Activated T-helper 1 cell treated with anti-CD3 and anti-CD28 coated beads, Interleukin-12 subunit alpha, Interleukin-12 subunit beta, Interleukin-2, Interleukin-4 antibody, amounts not matched to agents 30 ng/mL and 10 ng/mL and 1 ng/mL, durations not matched to agents 14 hours and 24 hours and 36 hours (primary cell): ENCODE measurements at regions not wholly inside any gene's neighbourhood (a gene's known extent, or its start where the extent isn't known, plus 50 kb on each side); places are given as distances from the start of the nearest gene placed in this dataset.

Experiments used
- DNase-seq: peaks from one replicate; pipeline ENCODE4 v3.0.0; 2021; ENCODE audit warnings: low spot score
- H3K27ac Mint-ChIP-seq: one replicate; pipeline ENCODE4 v1.8.0; 2021; ENCODE audit warnings: mild to moderate bottlenecking, mixed read lengths
- H3K27me3 Mint-ChIP-seq: one replicate; pipeline ENCODE4 v1.8.0; 2022; ENCODE audit warnings: mild to moderate bottlenecking, moderate library complexity, mixed read lengths; ENCODE audit not compliant: insufficient read depth
- H3K36me3 Mint-ChIP-seq: one replicate; pipeline ENCODE4 v1.8.0; 2021; ENCODE audit warnings: low read depth, mixed read lengths
- H3K4me1 Mint-ChIP-seq: one replicate; pipeline ENCODE4 v1.8.0; 2021; ENCODE audit warnings: low read depth, mixed read lengths
- H3K4me3 Mint-ChIP-seq: one replicate; pipeline ENCODE4 v1.8.0; 2021; ENCODE audit warnings: mild to moderate bottlenecking, moderate library complexity, mixed read lengths
- H3K9me3 Mint-ChIP-seq: one replicate; pipeline ENCODE4 v1.8.0; 2021; ENCODE audit warnings: mixed read lengths
- intact Hi-C: fragments of 100-400 bp; cut with micrococcal nuclease; formaldehyde crosslinking; loops from one replicate; pipeline ENCODE4 v1.15.1; 2024

DNA sequence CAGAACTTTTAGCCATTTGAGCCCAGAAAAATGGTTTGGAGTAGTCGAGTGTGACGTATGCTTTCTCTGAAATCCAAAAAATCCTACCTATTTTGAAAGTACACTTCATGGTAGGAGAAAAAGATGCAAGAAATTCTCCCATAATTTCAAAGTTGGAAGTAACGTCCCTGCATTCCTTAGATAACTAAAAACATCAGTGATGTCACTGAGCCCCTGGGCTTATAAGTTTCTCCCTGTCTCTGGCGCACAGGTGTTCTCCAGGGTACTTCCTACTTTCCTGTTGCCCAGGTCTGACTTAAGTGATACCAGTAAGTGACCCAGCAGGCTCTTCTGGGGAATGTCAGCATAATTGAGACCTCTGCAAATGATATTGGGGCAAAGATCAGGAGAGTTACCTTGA, 90.5 kb upstream of the WDR1 start:
- no peaks in the 10 kb centered on the region for H3K9me3 Mint-ChIP-seq
- peaks cover 2% of the 10 kb centered on the region for H3K27me3 Mint-ChIP-seq
- DNase-seq, result no peak
- H3K4me1 Mint-ChIP-seq, result no peaks in the 10 kb centered on the region
- H3K36me3 Mint-ChIP-seq, result peaks cover 2% of the 10 kb centered on the region
- H3K4me3 Mint-ChIP-seq, result no peak overlapping the region
- no peak overlapping the region for H3K27ac Mint-ChIP-seq
- intact Hi-C loops, result no loop called here

DNA sequence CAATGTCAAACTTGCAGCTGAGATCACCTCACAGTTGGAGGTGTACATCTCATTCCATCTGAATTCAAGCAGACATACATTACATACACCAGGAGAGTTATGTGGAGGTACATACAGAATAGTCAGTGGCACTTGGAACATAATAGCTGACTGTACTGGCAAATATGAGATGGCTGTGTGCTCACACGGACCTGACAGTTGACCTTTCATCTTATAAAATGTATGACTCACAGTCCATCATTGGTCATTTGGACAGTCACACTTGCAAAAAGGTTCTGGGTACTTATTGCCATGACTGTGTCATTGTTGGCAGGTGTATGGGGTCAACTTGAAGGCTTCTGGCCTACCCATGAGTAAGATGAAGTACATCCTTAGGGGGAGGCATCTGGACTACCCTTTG, 88.6 kb upstream of the WDR1 start:
- H3K27me3 Mint-ChIP-seq, result peaks cover 6% of the 10 kb centered on the region
- H3K27ac Mint-ChIP-seq, result no peak overlapping the region
- no peaks in the 10 kb centered on the region for H3K4me1 Mint-ChIP-seq
- H3K4me3 Mint-ChIP-seq, result no peak overlapping the region
- peaks cover 2% of the 10 kb centered on the region for H3K36me3 Mint-ChIP-seq
- intact Hi-C loops, result no loop called here
- DNase-seq, result no peak
- no peaks in the 10 kb centered on the region for H3K9me3 Mint-ChIP-seq

DNA sequence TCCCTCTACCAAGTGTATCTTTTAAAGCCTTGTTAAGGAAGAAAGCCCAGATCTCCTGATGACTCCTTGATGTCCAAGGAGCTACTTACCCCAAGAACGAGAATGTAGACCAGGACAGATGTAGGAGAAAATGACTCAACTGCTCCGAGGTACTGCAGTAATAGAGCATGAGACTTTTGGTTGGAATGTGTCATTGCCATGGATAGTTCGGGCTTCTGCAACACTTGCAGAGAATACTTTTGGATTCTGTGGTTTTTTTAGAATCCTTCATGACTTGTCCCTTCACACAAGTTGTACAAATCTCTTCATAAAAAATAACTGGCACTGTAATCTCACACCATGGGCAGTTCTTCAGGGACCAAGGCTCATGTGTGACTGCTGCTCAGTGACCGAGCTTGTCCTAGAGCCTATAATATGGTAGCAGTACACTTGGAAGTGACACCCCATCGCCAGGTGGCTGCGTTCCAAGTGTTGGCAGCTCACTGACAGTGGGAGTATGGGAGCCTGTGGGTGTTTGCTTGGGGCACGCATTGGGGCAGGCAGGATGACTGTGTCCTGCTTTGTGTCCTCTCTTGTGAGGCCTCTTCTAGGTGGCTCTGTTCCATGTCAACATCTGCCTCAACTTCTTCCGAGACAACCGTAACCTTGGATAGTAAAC, 87.9 kb upstream of the WDR1 start:
- H3K27ac Mint-ChIP-seq, result no peak overlapping the region
- no peaks in the 10 kb centered on the region for H3K9me3 Mint-ChIP-seq
- H3K36me3 Mint-ChIP-seq, result peaks cover 2% of the 10 kb centered on the region
- no peaks in the 10 kb centered on the region for H3K4me1 Mint-ChIP-seq
- H3K4me3 Mint-ChIP-seq, result no peak overlapping the region
- H3K27me3 Mint-ChIP-seq, result peaks cover 8% of the 10 kb centered on the region
- DNase-seq, result no peak
- intact Hi-C loops, result no loop called here

DNA sequence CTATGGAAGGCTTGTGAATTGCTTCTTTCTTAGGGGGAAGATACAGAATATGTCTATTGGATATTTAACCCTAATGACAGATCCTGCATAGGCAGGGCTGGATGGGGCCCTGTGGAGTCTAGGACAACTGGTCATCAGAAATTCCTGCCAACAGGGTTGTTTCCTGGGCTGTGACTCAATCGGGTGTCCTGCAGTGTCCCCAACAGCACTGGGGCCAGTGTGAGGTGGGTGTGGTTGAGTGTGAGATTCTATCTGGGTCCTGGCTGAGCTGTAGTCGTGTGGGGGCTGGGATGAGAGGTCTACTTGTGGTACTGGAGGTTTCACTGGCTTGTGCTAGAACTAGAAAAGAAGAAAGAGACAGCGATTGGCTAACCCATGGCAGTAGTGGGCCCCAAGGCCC, 87.3 kb upstream of the WDR1 start:
- H3K36me3 Mint-ChIP-seq, result peaks cover 2% of the 10 kb centered on the region
- intact Hi-C loops, result no loop called here
- peaks cover 8% of the 10 kb centered on the region for H3K27me3 Mint-ChIP-seq
- DNase-seq, result no peak
- no peaks in the 10 kb centered on the region for H3K4me1 Mint-ChIP-seq
- H3K27ac Mint-ChIP-seq, result no peak overlapping the region
- no peak overlapping the region for H3K4me3 Mint-ChIP-seq
- H3K9me3 Mint-ChIP-seq, result no peaks in the 10 kb centered on the region

DNA sequence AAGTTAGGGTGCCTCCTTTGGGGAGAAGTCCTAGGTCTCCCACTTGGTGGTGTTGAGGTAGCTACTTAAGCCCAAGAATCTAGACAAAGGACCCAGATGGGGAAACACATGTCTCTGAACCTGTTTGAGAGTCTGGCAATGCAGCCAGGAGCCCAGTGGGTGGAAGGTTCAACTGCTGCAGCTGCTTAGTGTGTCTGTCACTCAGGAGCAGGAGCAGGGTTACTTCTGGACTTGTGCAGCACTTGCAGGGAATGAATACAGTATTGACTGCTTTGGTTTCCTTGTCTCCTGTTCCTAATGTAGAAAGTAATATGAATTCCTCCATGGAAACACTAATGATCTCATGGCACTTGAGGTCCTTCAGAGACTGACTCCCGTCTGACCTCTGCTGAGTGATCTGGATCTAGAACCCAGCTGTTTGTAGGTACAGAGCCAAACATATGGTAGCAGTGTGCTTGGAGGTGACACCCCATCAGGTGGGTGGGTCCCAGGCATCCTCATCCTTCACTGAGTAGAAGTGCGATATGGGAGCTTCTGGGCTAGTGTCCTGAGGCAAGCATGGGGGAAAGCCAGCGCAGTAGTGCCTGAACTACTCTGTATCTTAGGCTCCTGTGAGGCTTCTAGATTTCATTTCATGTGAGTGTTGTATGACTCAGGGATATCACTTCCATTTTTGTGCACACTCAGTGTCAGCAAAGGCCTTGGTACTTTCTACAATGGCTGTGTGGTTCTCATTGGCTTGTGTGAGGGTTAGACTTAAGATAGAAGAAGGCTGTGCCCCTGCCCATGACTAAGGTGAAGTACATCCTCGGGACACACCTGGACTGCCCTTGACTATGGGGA, 85.0 kb upstream of the WDR1 start:
- Mint-ChIP-seq H3K4me3 (no peak overlapping the region), H3K4me1 (no peaks in the 10 kb centered on the region), H3K27ac (no peak overlapping the region), H3K36me3 (peaks cover 2% of the 10 kb centered on the region), H3K9me3 (no peaks in the 10 kb centered on the region), H3K27me3 (peaks cover 6% of the 10 kb centered on the region)
- no peak for DNase-seq
- intact Hi-C loops, result no loop called here

DNA sequence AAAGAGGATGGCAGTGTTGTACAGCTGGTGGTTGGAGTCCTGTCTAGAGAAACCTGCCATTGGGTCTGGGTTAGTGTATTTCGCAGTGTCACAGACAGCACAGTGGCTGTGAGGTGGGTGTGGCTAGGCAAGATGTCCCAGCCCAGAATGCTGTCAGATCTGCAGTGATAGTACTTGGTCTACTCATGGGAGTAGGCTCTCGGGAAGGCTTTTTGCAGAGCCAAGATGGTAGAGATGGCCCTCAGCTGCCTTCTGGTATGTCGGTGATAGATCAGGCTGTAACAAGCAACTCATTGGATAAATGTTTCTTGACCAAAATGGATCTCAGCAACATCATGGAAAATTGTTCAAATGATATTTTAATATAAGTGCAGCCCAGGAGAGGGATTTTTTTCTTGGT, 84.3 kb upstream of the WDR1 start:
- Mint-ChIP-seq H3K4me3 (no peak overlapping the region), H3K27ac (no peak overlapping the region), H3K27me3 (peaks cover 6% of the 10 kb centered on the region), H3K4me1 (no peaks in the 10 kb centered on the region), H3K36me3 (peaks cover 2% of the 10 kb centered on the region), H3K9me3 (no peaks in the 10 kb centered on the region)
- intact Hi-C loops, result no loop called here
- DNase-seq, result no peak

DNA sequence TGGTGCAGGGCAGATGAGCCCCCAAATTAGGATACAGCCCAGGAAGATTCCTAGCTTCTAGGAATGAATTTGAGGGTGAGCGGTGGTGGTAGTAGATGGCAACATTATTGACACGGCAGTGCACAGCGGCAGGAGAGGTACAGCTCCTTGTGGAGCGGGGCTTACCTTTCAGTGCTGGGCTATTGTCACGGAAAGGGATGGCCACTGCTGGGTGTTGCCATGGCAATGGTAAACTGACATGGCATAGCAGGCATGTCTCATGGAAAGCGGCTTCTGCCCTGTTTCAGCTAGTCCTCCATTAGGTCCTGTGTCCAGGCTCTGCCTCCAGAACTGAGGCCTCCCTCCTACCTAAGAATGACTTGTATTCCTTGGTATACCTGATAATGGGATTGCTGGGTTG, 81.8 kb upstream of the WDR1 start:
- intact Hi-C loops, result no loop called here
- no peak overlapping the region for H3K27ac Mint-ChIP-seq
- no peaks in the 10 kb centered on the region for H3K4me1 Mint-ChIP-seq
- peaks cover 2% of the 10 kb centered on the region for H3K36me3 Mint-ChIP-seq
- DNase-seq, result no peak
- H3K4me3 Mint-ChIP-seq, result no peak overlapping the region
- H3K9me3 Mint-ChIP-seq, result no peaks in the 10 kb centered on the region
- peaks cover 9% of the 10 kb centered on the region for H3K27me3 Mint-ChIP-seq

DNA sequence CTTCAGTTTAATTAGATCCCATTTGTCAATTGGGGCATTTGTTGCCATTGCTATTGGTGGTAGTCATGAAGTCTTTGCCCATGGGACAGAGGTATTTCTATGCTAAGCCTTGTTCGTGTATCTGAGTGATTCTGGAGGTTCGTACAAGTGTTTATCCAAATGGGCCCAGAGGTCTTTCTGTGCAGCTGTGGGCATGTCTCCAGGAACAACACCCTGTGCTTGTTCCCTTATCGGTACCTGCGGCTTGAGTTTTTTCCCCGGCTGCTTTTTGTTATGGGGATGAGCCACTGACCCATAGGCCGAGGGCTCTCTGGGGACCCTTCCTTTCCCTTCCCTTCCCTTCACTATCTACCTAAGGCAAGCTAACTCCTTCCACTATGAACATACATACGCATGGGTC, 81.4 kb upstream of the WDR1 start:
- H3K9me3 Mint-ChIP-seq, result no peaks in the 10 kb centered on the region
- DNase-seq, result no peak
- H3K4me1 Mint-ChIP-seq, result no peaks in the 10 kb centered on the region
- no peaks in the 10 kb centered on the region for H3K36me3 Mint-ChIP-seq
- H3K4me3 Mint-ChIP-seq, result no peak overlapping the region
- intact Hi-C loops, result no loop called here
- peaks cover 12% of the 10 kb centered on the region for H3K27me3 Mint-ChIP-seq
- H3K27ac Mint-ChIP-seq, result no peak overlapping the region

DNA sequence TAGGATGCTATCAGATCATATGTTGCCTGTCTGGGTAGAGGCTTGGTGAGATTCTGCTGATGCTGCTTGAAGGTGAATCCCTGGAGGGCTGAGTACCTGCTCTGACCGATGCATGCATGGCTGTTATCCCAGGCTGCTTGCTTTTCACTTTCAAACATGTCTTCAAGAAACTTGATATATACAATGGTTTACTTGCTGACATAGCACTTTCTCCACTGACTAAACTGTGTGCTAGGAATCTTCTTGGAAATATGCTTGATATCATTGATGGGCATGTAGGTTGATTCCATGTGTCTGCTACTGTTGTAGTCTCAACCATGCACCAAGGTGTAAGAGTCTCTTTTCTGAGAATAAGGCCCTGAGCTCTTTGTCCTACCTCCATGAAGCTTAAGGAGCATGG, 79.6 kb upstream of the WDR1 start:
- Mint-ChIP-seq H3K4me1 (no peaks in the 10 kb centered on the region), H3K27me3 (peaks cover 10% of the 10 kb centered on the region), H3K9me3 (no peaks in the 10 kb centered on the region), H3K36me3 (no peaks in the 10 kb centered on the region), H3K4me3 (no peak overlapping the region), H3K27ac (no peak overlapping the region)
- DNase-seq, result no peak
- intact Hi-C loops, result no loop called here

DNA sequence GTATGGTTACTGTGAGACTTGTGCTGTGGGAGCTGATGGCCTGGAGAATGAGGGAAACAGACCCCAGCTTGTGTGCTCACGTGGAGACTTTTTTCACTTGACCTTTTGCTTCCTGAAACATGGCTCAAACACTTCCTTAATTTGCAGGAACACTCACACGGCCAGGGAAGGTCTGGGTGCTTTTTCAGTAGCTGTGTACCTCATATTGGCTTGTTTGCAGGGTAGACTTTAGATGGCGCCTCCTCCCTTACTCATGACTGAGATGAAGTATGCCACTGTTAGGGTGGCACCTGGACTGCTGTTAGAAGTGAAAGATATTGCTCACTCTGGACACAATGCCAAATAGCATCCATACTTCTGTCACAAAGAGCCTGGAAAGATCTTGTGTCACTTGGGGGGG, 75.7 kb upstream of the WDR1 start:
- Mint-ChIP-seq H3K27me3 (peaks cover 8% of the 10 kb centered on the region), H3K36me3 (no peaks in the 10 kb centered on the region), H3K9me3 (no peaks in the 10 kb centered on the region), H3K27ac (no peak overlapping the region), H3K4me3 (no peak overlapping the region), H3K4me1 (no peaks in the 10 kb centered on the region)
- intact Hi-C loops, result no loop called here
- no peak for DNase-seq

DNA sequence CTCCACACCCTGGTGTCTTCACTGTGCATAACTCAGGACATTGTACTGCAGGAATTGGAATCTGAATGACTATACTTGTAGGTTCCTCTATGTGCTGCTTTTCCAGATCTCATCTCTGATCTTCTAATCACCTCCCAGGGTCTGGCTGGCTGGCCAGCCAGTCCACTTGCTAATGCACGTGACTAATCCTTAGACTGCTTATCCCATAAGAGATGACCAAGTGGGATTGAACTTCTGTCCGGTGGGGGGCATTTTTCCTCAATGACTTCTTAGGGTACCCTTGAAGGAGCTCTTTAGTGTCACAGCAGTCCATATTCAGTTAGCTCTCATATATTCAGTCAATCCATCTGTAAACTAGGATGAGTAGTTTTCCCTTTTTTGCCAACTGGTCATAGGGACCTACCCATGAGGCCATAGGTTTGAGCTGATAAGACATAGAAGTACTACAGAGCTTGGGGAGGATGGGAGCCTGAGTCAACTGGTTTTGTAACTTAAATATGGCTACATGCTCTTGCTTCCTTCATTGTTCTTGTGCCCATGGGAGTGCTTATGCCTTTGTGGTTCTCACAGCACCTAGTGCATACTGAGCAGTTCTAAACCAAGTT, 71.9 kb upstream of the WDR1 start:
- H3K9me3 Mint-ChIP-seq, result no peaks in the 10 kb centered on the region
- no peak overlapping the region for H3K4me3 Mint-ChIP-seq
- H3K4me1 Mint-ChIP-seq, result peaks cover 6% of the 10 kb centered on the region
- DNase-seq, result no peak
- intact Hi-C loops, result no loop called here
- H3K27ac Mint-ChIP-seq, result no peak overlapping the region
- H3K27me3 Mint-ChIP-seq, result peaks cover 5% of the 10 kb centered on the region
- no peaks in the 10 kb centered on the region for H3K36me3 Mint-ChIP-seq

DNA sequence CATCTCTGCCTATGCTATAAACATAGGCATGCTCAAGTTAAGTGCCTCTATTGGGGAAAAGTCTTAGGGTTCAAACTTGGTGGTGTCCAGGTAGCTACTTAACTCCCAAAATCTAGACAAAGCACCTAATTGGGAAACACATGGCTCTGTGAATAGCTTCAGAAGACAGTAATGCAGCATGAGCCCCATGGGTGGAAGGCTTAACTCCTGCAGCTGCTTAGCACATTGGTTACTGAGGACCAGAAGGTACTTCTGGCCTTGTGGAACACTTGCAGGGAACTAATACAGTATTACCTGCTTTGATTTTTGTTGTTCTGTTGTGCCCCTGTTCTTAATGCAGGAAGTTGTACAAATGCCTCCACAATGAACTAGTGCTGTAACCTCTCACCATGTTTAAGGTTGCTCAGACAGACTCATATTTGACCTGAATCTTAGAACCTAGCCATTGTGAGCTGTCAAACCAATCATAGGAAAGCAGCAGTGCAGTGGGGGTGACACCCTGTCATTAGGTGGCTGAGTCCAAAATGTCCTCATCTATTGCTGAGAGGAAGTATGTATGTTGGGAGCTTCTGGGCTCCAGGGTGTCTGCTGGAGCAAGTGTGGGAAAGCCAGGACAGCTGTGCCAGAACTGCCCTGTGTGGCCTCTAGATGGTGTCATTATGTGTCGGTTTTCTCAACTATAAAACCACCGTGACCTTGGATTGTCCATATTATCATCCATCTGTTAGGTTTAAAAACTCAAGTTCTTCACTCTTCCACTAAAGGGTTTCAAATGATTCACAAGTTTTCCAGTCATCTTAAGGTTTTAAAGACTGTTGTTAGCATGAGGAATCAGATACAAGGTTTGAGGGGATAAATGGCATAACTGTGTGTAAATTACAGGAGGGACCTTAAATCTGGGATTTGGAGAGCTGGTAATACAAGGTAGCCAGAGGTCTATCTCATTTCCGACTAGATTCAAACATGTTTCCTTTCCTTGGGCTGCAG, 69.9 kb upstream of the WDR1 start:
- H3K27ac Mint-ChIP-seq, result no peak overlapping the region
- H3K4me3 Mint-ChIP-seq, result no peak overlapping the region
- no peaks in the 10 kb centered on the region for H3K27me3 Mint-ChIP-seq
- no peaks in the 10 kb centered on the region for H3K9me3 Mint-ChIP-seq
- intact Hi-C loops, result no loop called here
- peaks cover 26% of the 10 kb centered on the region for H3K4me1 Mint-ChIP-seq
- peaks cover 2% of the 10 kb centered on the region for H3K36me3 Mint-ChIP-seq
- no peak for DNase-seq
